IMR-90 (cell line): ENCODE measurements at regions not wholly inside any gene's neighbourhood (a gene's known extent, or its start where the extent isn't known, plus 50 kb on each side); places are given as distances from the start of the nearest gene placed in this dataset.

ENCODE experiments used
- ATAC-seq: fragments of 200-7000 bp; cut with Tn5 transposase; 2 replicates; pipeline ENCODE4 v1.9.1; 2020; ENCODE audit warnings: low read depth, mild to moderate bottlenecking, moderate library complexity
- BruUV-seq: library from RNA; stranded (reverse); fragments of 400-500 nt; replicated peaks from 2 replicates; lab custom pipeline; 2021; lab: Mats Ljungman, UMichigan
- CTCF ChIA-PET: fragments of 300-600 bp; formaldehyde crosslinking; extraction: SDS; loops from one replicate; lab custom pipeline; 2021; ENCODE audit warnings: antibody characterized with exemption; lab: Yijun Ruan, JAX
- POLR2A ChIA-PET: fragments of 300-600 bp; sonication (Branson Sonifier 250); formaldehyde crosslinking; loops from one replicate; lab custom pipeline; 2022; ENCODE audit warnings: antibody characterized with exemption; ENCODE audit not compliant: unreplicated experiment; lab: Charles Lee
- DNase-seq: peaks from one replicate; pipeline ENCODE4 v3.0.0; 2013
- H2AFZ ChIP-seq: replicated peaks from 2 replicates; pipeline ENCODE3; 2013; ENCODE audit warnings: low read length, mild to moderate bottlenecking; ENCODE audit not compliant: poor library complexity
- H2AK5ac ChIP-seq: 2 replicates; pipeline ENCODE4 v1.6.1; 2013; ENCODE audit warnings: low read depth, low read length, inconsistent platforms
- H2AK9ac ChIP-seq: replicated peaks from 2 replicates; pipeline ENCODE3; 2013; ENCODE audit warnings: mild to moderate bottlenecking, low read depth, low read length, moderate library complexity; ENCODE audit not compliant: poor library complexity
- H2BK120ac ChIP-seq: 2 replicates; pipeline ENCODE4 v1.6.1; 2013; ENCODE audit warnings: low read depth, low read length, inconsistent platforms
- H2BK15ac ChIP-seq: 3 replicates; pipeline ENCODE4 v1.6.1; 2013; ENCODE audit warnings: low read depth, low read length, inconsistent platforms
- H2BK20ac ChIP-seq: 2 replicates; pipeline ENCODE4 v1.6.1; 2013; ENCODE audit warnings: low read depth, mild to moderate bottlenecking, inconsistent platforms, low read length, moderate library complexity
- H2BK5ac ChIP-seq: 2 replicates; pipeline ENCODE4 v1.6.1; 2013; ENCODE audit warnings: mild to moderate bottlenecking, low read depth, low read length, inconsistent platforms; ENCODE audit not compliant: poor library complexity, severe bottlenecking
- H3K14ac ChIP-seq: replicated peaks from 2 replicates; pipeline ENCODE4 v1.6.1; 2013; ENCODE audit warnings: low read depth, low read length, inconsistent platforms
- H3K18ac ChIP-seq: 2 replicates; pipeline ENCODE4 v1.6.1; 2013; ENCODE audit warnings: low read depth, low read length, control low read depth
- H3K23ac ChIP-seq: 2 replicates; pipeline ENCODE4 v1.6.1; 2013; ENCODE audit warnings: low read depth, low read length, inconsistent platforms
- H3K27ac ChIP-seq: 2 replicates; pipeline ENCODE4 v1.5.1; 2013; ENCODE audit warnings: mild to moderate bottlenecking, control low read depth, low read length; ENCODE audit not compliant: insufficient read depth
- H3K27me3 ChIP-seq: 2 replicates; pipeline ENCODE4 v1.6.1; 2013; ENCODE audit warnings: low read length; ENCODE audit not compliant: control insufficient read depth, insufficient read depth
- H3K36me3 ChIP-seq: 2 replicates; pipeline ENCODE4 v1.6.1; 2013; ENCODE audit warnings: low read length, mixed read lengths; ENCODE audit not compliant: control insufficient read depth, insufficient read depth
- H3K4ac ChIP-seq: 2 replicates; pipeline ENCODE4 v1.6.1; 2013; ENCODE audit warnings: low read depth, low read length, inconsistent platforms
- H3K4me1 ChIP-seq: 2 replicates; pipeline ENCODE4 v1.6.1; 2013; ENCODE audit warnings: low read length, mixed read lengths; ENCODE audit not compliant: control insufficient read depth, insufficient read depth
- H3K4me2 ChIP-seq: 2 replicates; pipeline ENCODE4 v1.6.1; 2013; ENCODE audit warnings: low read depth, mild to moderate bottlenecking, control low read depth, low read length, moderate library complexity
- H3K4me3 ChIP-seq: 2 replicates; pipeline ENCODE4 v1.5.1; 2013; ENCODE audit warnings: low read depth, mild to moderate bottlenecking, control low read depth, low read length, moderate library complexity; ENCODE audit not compliant: insufficient read depth
- H3K56ac ChIP-seq: 2 replicates; pipeline ENCODE4 v1.6.1; 2013; ENCODE audit warnings: low read length, inconsistent platforms; ENCODE audit not compliant: insufficient read depth; ENCODE audit errors: extremely low read depth
- H3K79me1 ChIP-seq, 2 experiments: 2 replicates each; pipeline ENCODE4 v1.6.1; 2013; ENCODE audit warnings: low read length in 2 of 2, inconsistent platforms in 1 of 2, low read depth in 1 of 2
- H3K9ac ChIP-seq: 2 replicates; pipeline ENCODE4 v1.6.1; 2013; ENCODE audit warnings: low read depth, low read length, control low read depth
- H3K9me1 ChIP-seq: 2 replicates; pipeline ENCODE4 v1.6.1; 2013; ENCODE audit warnings: low read length, inconsistent platforms; ENCODE audit not compliant: insufficient read depth
- H3K9me3 ChIP-seq: 2 replicates; pipeline ENCODE4 v1.6.1; 2013; ENCODE audit warnings: low read length; ENCODE audit not compliant: control insufficient read depth, insufficient read depth
- H4K20me1 ChIP-seq: 2 replicates; pipeline ENCODE4 v1.6.1; 2013; ENCODE audit warnings: low read length, inconsistent platforms; ENCODE audit not compliant: insufficient read depth
- H4K5ac ChIP-seq: 2 replicates; pipeline ENCODE4 v1.6.1; 2013; ENCODE audit warnings: mild to moderate bottlenecking, low read depth, low read length, control low read depth
- H4K8ac ChIP-seq, 2 experiments: 2 replicates each; pipeline ENCODE4 v1.6.1; 2013; ENCODE audit warnings: low read depth in 2 of 2, low read length in 2 of 2, control low read depth in 1 of 2, inconsistent platforms in 1 of 2
- H4K91ac ChIP-seq: 2 replicates; pipeline ENCODE4 v1.6.1; 2013; ENCODE audit warnings: low read depth, low read length, inconsistent platforms; ENCODE audit not compliant: insufficient read depth
- CEBPB ChIP-seq: IDR thresholded peaks from 2 replicates; pipeline ENCODE4 v1.6.1; 2012; ENCODE audit warnings: low read depth, low read length, improper control_type of control experiment
- FOS ChIP-seq: fragments of 150-350 bp; IDR thresholded peaks from 2 replicates; pipeline ENCODE4 v1.6.1; 2016; ENCODE audit warnings: low read depth, low read length
- WGBS, 2 experiments: methylation state at CpG; one replicate each; pipeline versions ENCODE4 v1.1.5 to v1.1.7; 2013; ENCODE audit warnings: missing lambda C conversion rate in 2 of 2; ENCODE audit not compliant: insufficient read length in 1 of 2; ENCODE audit errors: extremely low coverage in 2 of 2; 5-methylcytosine and 5-hydroxymethylcytosine counted together
- dilution Hi-C: fragments of 300-500 bp; cut with HindIII; formaldehyde crosslinking; loops from one replicate; pipeline ENCODE4 v1.14.3; 2018; ENCODE audit warnings: low sequenced_read_pairs; ENCODE audit not compliant: unreplicated experiment
- in situ Hi-C: fragments of 300-500 bp; cut with MboI; formaldehyde crosslinking; loops from 3 replicates; pipeline ENCODE4 v1.14.3; 2019; ENCODE audit warnings: low sequenced_read_pairs, inconsistent platforms, mixed read lengths
- intact Hi-C: fragments of 100-400 bp; cut with micrococcal nuclease; formaldehyde crosslinking; loops from 2 replicates; pipeline ENCODE4 v1.10.0; 2022
- TF ChIP-seq, protein P1 (sequence below): fragments of 150-350 bp; IDR thresholded peaks from 2 replicates; pipeline ENCODE4 v1.6.1; 2016; ENCODE audit warnings: low read depth, mild to moderate bottlenecking, low read length, moderate library complexity, borderline replicate concordance
- TF ChIP-seq, protein P2 (sequence below): fragments of 150-350 bp; IDR thresholded peaks from 2 replicates; pipeline ENCODE4 v1.6.1; 2017; ENCODE audit warnings: mild to moderate bottlenecking, antibody characterized with exemption, low read length, low read depth

DNA sequence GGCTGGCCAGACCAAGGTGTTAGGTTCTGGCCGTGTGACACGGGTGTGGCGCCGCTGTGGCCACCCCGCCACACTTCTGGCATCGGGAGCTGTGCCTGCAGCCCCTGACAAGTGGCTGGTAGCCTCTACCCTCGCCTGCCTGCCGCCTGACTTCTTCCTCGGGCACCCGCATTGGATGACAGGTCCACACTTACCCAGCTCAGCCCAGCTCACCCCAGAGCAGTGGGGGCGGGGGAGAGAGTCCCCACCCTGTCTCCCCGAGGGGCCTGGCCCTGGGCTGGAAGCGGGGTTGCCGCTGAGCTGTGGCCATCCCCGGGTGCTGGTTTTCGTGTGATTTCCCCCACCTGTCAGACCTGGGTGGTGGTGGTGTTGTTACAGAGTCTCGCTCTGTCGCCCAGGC lies 53.9 kb upstream of the ACSF3 start:
- Histone ChIP-seq H3K9ac (no peak overlapping the region), H3K56ac (no peak overlapping the region), H3K14ac (no peak overlapping the region), H3K23ac (no peak overlapping the region), H3K27ac (no peak overlapping the region), H3K4me2 (no peak overlapping the region), H3K36me3 (no peaks in the 10 kb centered on the region), H4K20me1 (no peaks in the 10 kb centered on the region), H3K9me1 (no peaks in the 10 kb centered on the region), H2BK20ac (no peak overlapping the region), H4K5ac (no peak overlapping the region), H3K9me3 (no peaks in the 10 kb centered on the region), H4K8ac (no peak overlapping the region), H2BK15ac (no peak overlapping the region), H3K4ac (no peak overlapping the region), H4K91ac (no peak overlapping the region), H2AFZ (no peak overlapping the region), H3K79me1 (no peaks in the 10 kb centered on the region), H3K4me3 (no peak overlapping the region), H2AK9ac (no peak overlapping the region), H3K4me1 (no peaks in the 10 kb centered on the region), H2BK5ac (no peak overlapping the region), H2AK5ac (no peak overlapping the region), H3K18ac (no peak overlapping the region), H3K27me3 (peaks cover 23% of the 10 kb centered on the region), H2BK120ac (no peak overlapping the region)
- TF ChIP-seq, protein P1, sequence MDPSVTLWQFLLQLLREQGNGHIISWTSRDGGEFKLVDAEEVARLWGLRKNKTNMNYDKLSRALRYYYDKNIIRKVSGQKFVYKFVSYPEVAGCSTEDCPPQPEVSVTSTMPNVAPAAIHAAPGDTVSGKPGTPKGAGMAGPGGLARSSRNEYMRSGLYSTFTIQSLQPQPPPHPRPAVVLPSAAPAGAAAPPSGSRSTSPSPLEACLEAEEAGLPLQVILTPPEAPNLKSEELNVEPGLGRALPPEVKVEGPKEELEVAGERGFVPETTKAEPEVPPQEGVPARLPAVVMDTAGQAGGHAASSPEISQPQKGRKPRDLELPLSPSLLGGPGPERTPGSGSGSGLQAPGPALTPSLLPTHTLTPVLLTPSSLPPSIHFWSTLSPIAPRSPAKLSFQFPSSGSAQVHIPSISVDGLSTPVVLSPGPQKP, result no peak
- TF ChIP-seq, protein P2, sequence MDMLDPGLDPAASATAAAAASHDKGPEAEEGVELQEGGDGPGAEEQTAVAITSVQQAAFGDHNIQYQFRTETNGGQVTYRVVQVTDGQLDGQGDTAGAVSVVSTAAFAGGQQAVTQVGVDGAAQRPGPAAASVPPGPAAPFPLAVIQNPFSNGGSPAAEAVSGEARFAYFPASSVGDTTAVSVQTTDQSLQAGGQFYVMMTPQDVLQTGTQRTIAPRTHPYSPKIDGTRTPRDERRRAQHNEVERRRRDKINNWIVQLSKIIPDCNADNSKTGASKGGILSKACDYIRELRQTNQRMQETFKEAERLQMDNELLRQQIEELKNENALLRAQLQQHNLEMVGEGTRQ, result no peak
- TF ChIP-seq CEBPB (no peak), FOS (no peak)
- ChIA-PET POLR2A (no interaction called here), CTCF (no interaction called here)
- dilution Hi-C loops, result no loop called here
- ATAC-seq, result no peak
- in situ Hi-C loops, result no loop called here
- DNase-seq, result no peak
- 78% methylated on average over 5 of the region's 18 CpGs; no CpG with 5 or more reads in 1 of the 2 experiments for WGBS, 2 experiments
- intact Hi-C loops, result no loop called here
- BruUV-seq, result no TSS peak
